ENCODE measurements at regions not wholly inside any gene's neighbourhood (a gene's known extent, or its start where the extent isn't known, plus 50 kb on each side); places are given as distances from the start of the nearest gene placed in this dataset.
"Not testable (repeated sequence)": the region's sequence is repeated elsewhere in the genome, so short reads cannot be mapped to it uniquely, and the experiment has no call there.

DNA sequence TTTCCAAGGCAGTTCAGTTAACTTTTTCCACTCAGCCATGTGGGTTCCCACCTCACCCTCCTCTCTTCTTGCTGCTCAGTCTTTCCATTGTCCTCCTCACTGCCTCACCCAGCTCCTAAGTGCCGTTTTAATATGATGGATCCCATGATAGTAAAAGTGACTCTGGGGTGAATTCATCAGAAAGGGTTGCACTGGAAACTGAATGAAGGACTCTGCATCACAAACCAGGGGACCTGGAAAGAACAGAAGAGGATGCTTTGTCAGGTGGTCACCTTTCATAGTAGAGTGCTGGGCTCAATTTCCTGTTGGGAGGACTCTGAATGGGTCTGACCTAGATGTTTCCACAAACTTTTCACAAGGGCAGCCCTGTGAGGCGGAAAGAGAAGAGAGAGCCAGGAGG is 67.8 kb upstream of the SLC8A3 start:
- Histone ChIP-seq H3K36me3 (no peaks in the 10 kb centered on the region), H3K27ac (no peak overlapping the region), H3K9me3 (no peaks in the 10 kb centered on the region), H3K4me1 (no peaks in the 10 kb centered on the region), H3K4me3 (no peak overlapping the region), H3K9ac (ENCODE audit: low read depth in 2 of 2, low read length in 2 of 2) (no peak overlapping the region), H3K27me3 (no peaks in the 10 kb centered on the region)
- TF ChIP-seq, protein P1, sequence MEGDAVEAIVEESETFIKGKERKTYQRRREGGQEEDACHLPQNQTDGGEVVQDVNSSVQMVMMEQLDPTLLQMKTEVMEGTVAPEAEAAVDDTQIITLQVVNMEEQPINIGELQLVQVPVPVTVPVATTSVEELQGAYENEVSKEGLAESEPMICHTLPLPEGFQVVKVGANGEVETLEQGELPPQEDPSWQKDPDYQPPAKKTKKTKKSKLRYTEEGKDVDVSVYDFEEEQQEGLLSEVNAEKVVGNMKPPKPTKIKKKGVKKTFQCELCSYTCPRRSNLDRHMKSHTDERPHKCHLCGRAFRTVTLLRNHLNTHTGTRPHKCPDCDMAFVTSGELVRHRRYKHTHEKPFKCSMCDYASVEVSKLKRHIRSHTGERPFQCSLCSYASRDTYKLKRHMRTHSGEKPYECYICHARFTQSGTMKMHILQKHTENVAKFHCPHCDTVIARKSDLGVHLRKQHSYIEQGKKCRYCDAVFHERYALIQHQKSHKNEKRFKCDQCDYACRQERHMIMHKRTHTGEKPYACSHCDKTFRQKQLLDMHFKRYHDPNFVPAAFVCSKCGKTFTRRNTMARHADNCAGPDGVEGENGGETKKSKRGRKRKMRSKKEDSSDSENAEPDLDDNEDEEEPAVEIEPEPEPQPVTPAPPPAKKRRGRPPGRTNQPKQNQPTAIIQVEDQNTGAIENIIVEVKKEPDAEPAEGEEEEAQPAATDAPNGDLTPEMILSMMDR (IDR thresholded peaks at IDR 0.05) = no peak
- DNase-seq = no peak
- intact Hi-C loops (cut with DNase I) = no loop called here

DNA sequence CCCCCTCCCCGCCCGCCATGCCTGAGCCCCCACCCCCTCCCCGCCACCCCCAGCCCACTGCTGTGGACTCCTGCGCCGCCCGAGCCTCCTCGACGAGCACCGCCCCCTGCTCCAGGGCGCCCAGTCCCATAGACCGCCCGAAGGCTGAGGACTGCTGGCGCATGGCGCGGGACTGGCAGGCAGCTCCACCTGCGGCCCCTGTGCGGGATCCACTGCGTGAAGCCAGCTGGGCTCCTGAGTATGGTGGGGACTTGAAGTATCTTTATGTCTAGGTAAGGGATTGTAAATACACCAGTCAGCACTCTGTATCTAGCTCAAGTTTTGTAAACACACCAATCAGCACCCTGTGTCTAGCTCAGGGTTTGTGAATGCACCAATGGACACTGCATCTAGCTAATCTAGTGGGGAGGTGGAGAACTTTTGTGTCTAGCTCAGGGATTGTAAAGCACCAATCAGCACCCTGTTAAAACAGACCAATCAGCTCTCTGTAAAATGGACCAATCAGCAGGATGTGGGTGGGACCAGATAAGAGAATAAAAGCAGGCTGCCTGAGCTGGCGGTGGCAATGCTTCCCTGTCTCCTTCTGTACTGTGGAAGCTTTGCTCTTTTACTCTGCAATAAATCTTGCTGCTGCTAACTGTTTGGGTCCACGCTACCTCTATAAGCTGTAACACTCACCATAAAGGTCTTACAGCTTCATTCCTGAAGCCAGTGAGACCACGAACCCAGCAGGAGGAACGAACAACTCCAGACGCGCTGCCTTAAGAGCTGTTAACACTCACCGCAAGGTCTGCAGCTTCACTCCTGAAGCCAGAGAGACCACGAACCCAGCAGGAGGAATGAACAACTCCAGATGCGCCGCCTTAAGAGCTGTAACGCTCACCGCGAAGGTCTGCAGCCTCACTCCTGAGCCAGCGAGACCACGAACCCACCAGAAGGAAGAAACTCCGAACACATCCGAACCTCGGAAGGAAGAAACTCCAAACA is 66.6 kb upstream of the SLC8A3 start:
- H3K9me3 ChIP-seq; H3K4me1 ChIP-seq; H3K27ac ChIP-seq; H3K36me3 ChIP-seq; H3K9ac ChIP-seq (ENCODE audit: low read depth in 2 of 2, low read length in 2 of 2); intact Hi-C loops (cut with DNase I); H3K27me3 ChIP-seq: not testable (repeated sequence)
- peak; percentile 29 for DNase-seq
- peak overlapping the region; percentile 19 for H3K4me3 ChIP-seq

DNA sequence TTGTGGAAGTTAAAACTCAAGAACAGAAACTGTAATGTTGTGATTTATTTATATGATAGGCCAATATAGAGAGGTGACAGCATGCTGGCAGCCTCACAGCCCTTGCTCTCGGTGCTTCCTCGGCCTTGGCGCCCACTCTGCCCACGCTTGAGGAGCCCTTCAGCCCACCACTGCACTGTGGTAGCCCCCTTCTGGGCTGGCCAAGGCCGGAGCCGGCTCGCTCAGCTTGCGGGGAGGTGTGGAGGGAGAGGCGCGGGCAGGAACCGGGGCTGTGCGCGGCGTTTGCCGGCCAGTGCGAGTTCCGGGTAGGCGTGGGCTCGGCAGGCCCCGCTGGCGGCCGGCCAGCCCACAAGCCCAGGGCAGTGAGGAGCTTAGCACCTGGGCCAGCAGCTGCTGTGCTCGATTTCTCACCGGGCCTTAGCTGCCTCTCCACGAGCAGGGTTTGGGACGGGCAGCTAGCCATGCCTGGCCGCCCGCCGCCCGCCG is 65.8 kb upstream of the SLC8A3 start:
- TF ChIP-seq, protein P1 (IDR thresholded peaks at IDR 0.05) = no peak
- intact Hi-C loops (cut with DNase I) = no loop called here
- H3K9me3 ChIP-seq = no peaks in the 10 kb centered on the region
- H3K36me3 ChIP-seq = no peaks in the 10 kb centered on the region
- no peaks in the 10 kb centered on the region for H3K4me1 ChIP-seq
- no peaks in the 10 kb centered on the region for H3K27me3 ChIP-seq
- H3K4me3 ChIP-seq = peak overlapping the region; percentile 43
- no peak overlapping the region for H3K27ac ChIP-seq
- no peak overlapping the region for H3K9ac ChIP-seq (ENCODE audit: low read depth in 2 of 2, low read length in 2 of 2)
- peak; percentile 53 for DNase-seq

DNA sequence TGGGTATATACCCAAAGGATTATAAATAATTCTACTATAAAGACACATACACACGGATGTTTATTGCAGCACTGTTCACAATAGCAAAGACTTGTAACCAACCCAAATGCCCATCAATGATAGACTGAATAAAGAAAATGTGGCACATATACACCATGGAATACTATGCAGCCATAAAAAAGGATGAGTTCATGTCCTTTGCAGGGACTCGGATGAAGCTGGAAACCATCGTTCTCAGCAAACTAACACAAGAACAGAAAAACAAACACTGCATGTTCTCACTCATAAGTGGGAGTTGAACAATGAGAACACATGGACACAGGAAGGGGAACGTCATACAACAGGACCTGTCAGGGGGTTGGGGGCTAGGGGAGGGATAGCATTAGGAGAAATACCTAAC is 64.8 kb upstream of the SLC8A3 start:
- H3K4me3 ChIP-seq; DNase-seq; H3K9ac ChIP-seq (ENCODE audit: low read depth in 2 of 2, low read length in 2 of 2); H3K27ac ChIP-seq; H3K4me1 ChIP-seq; H3K36me3 ChIP-seq; intact Hi-C loops (cut with DNase I); H3K27me3 ChIP-seq; H3K9me3 ChIP-seq: not testable (repeated sequence)

DNA sequence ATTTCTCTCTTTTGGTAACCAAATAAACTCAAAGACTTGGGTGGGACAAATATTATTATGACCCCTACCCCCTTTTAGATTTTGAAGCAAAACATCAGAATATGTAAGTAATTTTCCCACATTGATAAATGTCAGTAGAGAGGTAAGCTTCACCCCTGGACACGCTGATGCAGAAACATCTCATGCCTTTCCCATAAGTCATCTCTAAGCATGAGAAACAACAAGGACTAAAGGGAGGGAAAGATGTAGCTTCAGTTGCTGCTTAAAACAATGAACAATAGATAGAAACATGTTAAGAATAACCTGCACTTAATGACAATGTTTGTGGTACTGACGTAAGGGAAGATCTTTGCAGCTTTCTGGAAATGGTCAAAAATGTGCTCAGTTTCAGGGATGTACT is 56.3 kb upstream of the SLC8A3 start:
- Histone ChIP-seq H3K27me3 (no peaks in the 10 kb centered on the region), H3K27ac (no peak overlapping the region), H3K9me3 (no peaks in the 10 kb centered on the region), H3K9ac (ENCODE audit: low read depth in 2 of 2, low read length in 2 of 2) (no peak overlapping the region), H3K36me3 (no peaks in the 10 kb centered on the region), H3K4me3 (no peak overlapping the region), H3K4me1 (no peaks in the 10 kb centered on the region)
- no peak for DNase-seq
- TF ChIP-seq, protein P1 (IDR thresholded peaks at IDR 0.05) = no peak
- intact Hi-C loops (cut with DNase I) = no loop called here

DNA sequence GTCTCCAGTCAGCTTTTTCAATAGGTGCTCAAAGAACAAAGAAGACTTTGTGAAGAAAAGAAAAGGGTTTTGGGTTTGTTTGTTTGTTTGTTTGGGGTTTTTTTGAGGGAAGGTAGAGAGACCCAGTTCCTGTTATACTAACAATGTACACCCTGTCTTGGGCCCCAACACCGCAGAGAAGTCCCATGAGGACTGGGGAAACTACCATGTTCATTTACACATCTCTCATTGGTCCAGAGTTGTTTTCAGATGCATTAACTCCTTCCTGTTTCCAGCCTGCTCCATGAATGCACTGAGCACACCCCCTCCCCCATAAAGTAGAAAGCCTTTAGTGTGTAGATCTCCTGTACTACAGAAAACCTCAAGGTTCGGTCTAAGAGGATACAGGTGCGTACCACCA is 51.1 kb upstream of the SLC8A3 start:
- H3K27me3 ChIP-seq = no peaks in the 10 kb centered on the region
- TF ChIP-seq, protein P1 (IDR thresholded peaks at IDR 0.05) = no peak
- H3K36me3 ChIP-seq = no peaks in the 10 kb centered on the region
- no peaks in the 10 kb centered on the region for H3K4me1 ChIP-seq
- H3K9me3 ChIP-seq = no peaks in the 10 kb centered on the region
- intact Hi-C loops (cut with DNase I) = no loop called here
- H3K9ac ChIP-seq (ENCODE audit: low read depth in 2 of 2, low read length in 2 of 2) = no peak overlapping the region
- DNase-seq = no peak
- H3K27ac ChIP-seq = no peak overlapping the region
- no peak overlapping the region for H3K4me3 ChIP-seq

DNA sequence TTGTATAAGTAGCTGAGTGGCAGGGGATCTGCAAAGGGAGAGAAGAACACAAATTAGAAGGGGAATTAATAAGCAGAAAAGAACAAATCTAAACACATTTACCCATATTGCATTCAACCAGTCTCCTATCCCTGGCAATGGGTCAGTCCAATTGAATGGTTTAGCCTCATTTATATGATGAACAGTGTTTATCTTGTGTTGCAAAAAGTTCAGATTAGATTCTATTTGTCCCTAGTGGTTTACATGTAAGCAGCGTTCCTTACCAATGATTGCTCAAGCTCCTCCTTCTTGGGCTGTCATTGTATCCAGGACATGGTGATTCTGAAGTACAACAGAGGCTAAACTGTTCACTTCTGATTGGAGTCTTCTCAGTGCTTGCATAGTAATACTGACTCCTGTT is 49.9 kb upstream of the SLC8A3 start:
- intact Hi-C loops (cut with DNase I); H3K4me1 ChIP-seq; H3K36me3 ChIP-seq; H3K27me3 ChIP-seq; H3K27ac ChIP-seq; H3K4me3 ChIP-seq; H3K9me3 ChIP-seq; H3K9ac ChIP-seq (ENCODE audit: low read depth in 2 of 2, low read length in 2 of 2); DNase-seq: not testable (repeated sequence)

Measured in colonic mucosa (tissue), 4 donors.